ENCODE measurements at regions not wholly inside any gene's neighbourhood (a gene's known extent, or its start where the extent isn't known, plus 50 kb on each side); places are given as distances from the start of the nearest gene placed in this dataset.

- no CpG with 5 or more reads among the region's 11 CpGs for whole genome bisulfite sequencing (ENCODE audit: extremely low coverage, insufficient coverage, insufficient read length)
- no peak overlapping the region for H2AFZ ChIP-seq (ENCODE audit: insufficient read depth, low read length, poor library complexity)
Measured at GRCh38 chr4:1537410-1538095, 131.3 kb upstream of the NKX1-1 start.

GRCh38 chr4:1536579-1537409, 130.6 kb upstream of the NKX1-1 start:
- Histone ChIP-seq H3K18ac (ENCODE audit: low read length) (no peak overlapping the region), H3K14ac (ENCODE audit: low read length) (no peak overlapping the region), H4K12ac (ENCODE audit: low read depth, low read length) (no peak overlapping the region), H3K79me1 (ENCODE audit: low read length) (no peaks in the 10 kb centered on the region), H3K27ac (ENCODE audit: low read depth, low read length) (no peak overlapping the region), H2BK5ac (ENCODE audit: low read depth, low read length, poor library complexity) (no peak overlapping the region), H3K23ac (ENCODE audit: low read length) (no peak overlapping the region), H3K4ac (ENCODE audit: low read depth, low read length) (no peak overlapping the region), H4K8ac (ENCODE audit: low read depth, low read length) (no peak overlapping the region), H3K9ac (ENCODE audit: low read length) (no peak overlapping the region), H2AFZ (ENCODE audit: insufficient read depth, low read length, poor library complexity) (no peak overlapping the region), H3K4me1 (ENCODE audit: control insufficient read depth in 1 of 2, insufficient read depth in 2 of 2, low read length in 2 of 2) (no peaks in the 10 kb centered on the region), H3K36me3 (ENCODE audit: control insufficient read depth in 1 of 2, insufficient read depth in 2 of 2, low read length in 2 of 2) (no peaks in the 10 kb centered on the region), H3K4me2 (ENCODE audit: low read length) (no peak overlapping the region), H3K27me3 (ENCODE audit: insufficient read depth, low read length) (no peaks in the 10 kb centered on the region), H3K79me2 (ENCODE audit: control insufficient read depth, insufficient read depth, low read length, poor library complexity) (no peaks in the 10 kb centered on the region), H3K4me3 (ENCODE audit: low read depth, low read length) (no peak overlapping the region), H4K91ac (ENCODE audit: low read depth, low read length) (no peak overlapping the region), H2BK12ac (ENCODE audit: low read length) (no peak overlapping the region), H2BK120ac (ENCODE audit: insufficient read depth, low read length, poor library complexity) (no peak overlapping the region), H2AK5ac (ENCODE audit: low read length) (no peak overlapping the region), H3K9me3 (ENCODE audit: insufficient read depth, low read depth, low read length) (peaks cover 4% of the 10 kb centered on the region)
- WGBS (ENCODE audit: extremely low coverage, insufficient coverage, insufficient read length), result no CpG with 5 or more reads among the region's 42 CpGs
- no peak for DNase-seq

More at GRCh38 chr4:1537410-1538095, 131.3 kb upstream of the NKX1-1 start:
- DNase-seq, result no peak
- Histone ChIP-seq H3K27me3 (ENCODE audit: insufficient read depth, low read length) (no peaks in the 10 kb centered on the region), H3K36me3 (ENCODE audit: control insufficient read depth in 1 of 2, insufficient read depth in 2 of 2, low read length in 2 of 2) (no peaks in the 10 kb centered on the region), H3K4me2 (ENCODE audit: low read length) (no peak overlapping the region), H3K79me1 (ENCODE audit: low read length) (no peaks in the 10 kb centered on the region), H3K4ac (ENCODE audit: low read depth, low read length) (no peak overlapping the region), H3K4me1 (ENCODE audit: control insufficient read depth in 1 of 2, insufficient read depth in 2 of 2, low read length in 2 of 2) (no peaks in the 10 kb centered on the region), H4K91ac (ENCODE audit: low read depth, low read length) (no peak overlapping the region), H3K9ac (ENCODE audit: low read length) (no peak overlapping the region), H2BK12ac (ENCODE audit: low read length) (no peak overlapping the region), H2AK5ac (ENCODE audit: low read length) (no peak overlapping the region), H4K8ac (ENCODE audit: low read depth, low read length) (no peak overlapping the region), H2BK5ac (ENCODE audit: low read depth, low read length, poor library complexity) (no peak overlapping the region), H4K12ac (ENCODE audit: low read depth, low read length) (no peak overlapping the region), H3K18ac (ENCODE audit: low read length) (no peak overlapping the region), H2BK120ac (ENCODE audit: insufficient read depth, low read length, poor library complexity) (no peak overlapping the region), H3K27ac (ENCODE audit: low read depth, low read length) (no peak overlapping the region), H3K79me2 (ENCODE audit: control insufficient read depth, insufficient read depth, low read length, poor library complexity) (no peaks in the 10 kb centered on the region), H3K9me3 (ENCODE audit: insufficient read depth, low read depth, low read length) (peaks cover 4% of the 10 kb centered on the region), H3K23ac (ENCODE audit: low read length) (no peak overlapping the region), H3K14ac (ENCODE audit: low read length) (no peak overlapping the region), H3K4me3 (ENCODE audit: low read depth, low read length) (no peak overlapping the region)

- Histone ChIP-seq H3K4me1 (ENCODE audit: control insufficient read depth in 1 of 2, insufficient read depth in 2 of 2, low read length in 2 of 2) (no peaks in the 10 kb centered on the region), H2AK5ac (ENCODE audit: low read length) (no peak overlapping the region), H2BK120ac (ENCODE audit: insufficient read depth, low read length, poor library complexity) (no peak overlapping the region), H3K79me1 (ENCODE audit: low read length) (no peaks in the 10 kb centered on the region), H3K4me2 (ENCODE audit: low read length) (no peak overlapping the region), H4K91ac (ENCODE audit: low read depth, low read length) (no peak overlapping the region), H3K18ac (ENCODE audit: low read length) (no peak overlapping the region), H3K79me2 (ENCODE audit: control insufficient read depth, insufficient read depth, low read length, poor library complexity) (no peaks in the 10 kb centered on the region), H2BK5ac (ENCODE audit: low read depth, low read length, poor library complexity) (no peak overlapping the region), H4K12ac (ENCODE audit: low read depth, low read length) (no peak overlapping the region), H3K36me3 (ENCODE audit: control insufficient read depth in 1 of 2, insufficient read depth in 2 of 2, low read length in 2 of 2) (no peaks in the 10 kb centered on the region), H3K14ac (ENCODE audit: low read length) (no peak overlapping the region), H3K27me3 (ENCODE audit: insufficient read depth, low read length) (no peaks in the 10 kb centered on the region), H3K9ac (ENCODE audit: low read length) (no peak overlapping the region), H3K23ac (ENCODE audit: low read length) (no peak overlapping the region), H2AFZ (ENCODE audit: insufficient read depth, low read length, poor library complexity) (no peak overlapping the region), H3K4me3 (ENCODE audit: low read depth, low read length) (no peak overlapping the region), H2BK12ac (ENCODE audit: low read length) (no peak overlapping the region), H3K9me3 (ENCODE audit: insufficient read depth, low read depth, low read length) (peaks cover 4% of the 10 kb centered on the region), H3K4ac (ENCODE audit: low read depth, low read length) (no peak overlapping the region), H4K8ac (ENCODE audit: low read depth, low read length) (no peak overlapping the region), H3K27ac (ENCODE audit: low read depth, low read length) (no peak overlapping the region)
- no peak for DNase-seq
- no CpG with 5 or more reads among the region's 31 CpGs for WGBS (ENCODE audit: extremely low coverage, insufficient coverage, insufficient read length)
Measured at GRCh38 chr4:1535926-1536578, 129.8 kb upstream of the NKX1-1 start.

DNA sequence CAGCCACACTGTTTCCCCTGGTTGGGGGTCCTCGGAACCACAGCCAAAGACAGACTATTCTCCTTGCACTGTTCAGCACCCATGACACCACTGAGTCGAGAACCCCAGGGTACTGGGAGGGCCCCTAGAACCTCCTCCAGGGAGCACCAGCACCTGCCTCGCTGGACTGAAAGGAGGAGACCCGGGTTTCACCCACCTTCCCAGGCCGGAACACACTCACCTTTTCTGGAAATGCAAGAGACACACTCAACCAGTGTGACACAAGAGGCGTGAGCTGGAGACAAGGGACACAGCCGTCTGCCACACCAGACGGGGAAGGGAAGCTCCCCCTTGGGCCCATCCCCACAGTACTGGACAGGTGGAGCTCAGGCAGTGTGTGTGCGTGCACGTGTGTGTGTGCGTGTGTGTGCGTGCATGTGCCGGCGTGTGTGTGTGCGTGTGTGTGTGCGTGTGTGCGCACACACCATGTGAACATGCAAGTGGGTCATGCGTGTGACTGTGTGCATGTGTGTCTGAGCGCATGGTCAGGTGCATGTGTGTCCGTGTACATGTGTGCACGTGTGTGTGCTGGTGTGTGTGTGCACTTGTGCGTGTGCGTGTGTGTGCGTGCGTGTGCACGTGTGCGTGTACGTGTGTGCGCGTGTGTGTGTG, 128.8 kb upstream of the NKX1-1 start:
- H3K36me3 ChIP-seq (ENCODE audit: control insufficient read depth in 1 of 2, insufficient read depth in 2 of 2, low read length in 2 of 2), result no peaks in the 10 kb centered on the region
- H3K18ac ChIP-seq (ENCODE audit: low read length), result no peak overlapping the region
- no peak overlapping the region for H4K8ac ChIP-seq (ENCODE audit: low read depth, low read length)
- no peak overlapping the region for H2AK5ac ChIP-seq (ENCODE audit: low read length)
- peaks cover 4% of the 10 kb centered on the region for H3K9me3 ChIP-seq (ENCODE audit: insufficient read depth, low read depth, low read length)
- H3K4me2 ChIP-seq (ENCODE audit: low read length), result no peak overlapping the region
- no CpG with 5 or more reads among the region's 30 CpGs for WGBS (ENCODE audit: extremely low coverage, insufficient coverage, insufficient read length)
- no peaks in the 10 kb centered on the region for H3K27me3 ChIP-seq (ENCODE audit: insufficient read depth, low read length)
- H3K23ac ChIP-seq (ENCODE audit: low read length), result no peak overlapping the region
- H2AFZ ChIP-seq (ENCODE audit: insufficient read depth, low read length, poor library complexity), result no peak overlapping the region
- no peak overlapping the region for H2BK12ac ChIP-seq (ENCODE audit: low read length)
- H3K79me2 ChIP-seq (ENCODE audit: control insufficient read depth, insufficient read depth, low read length, poor library complexity), result no peaks in the 10 kb centered on the region
- no peak for DNase-seq
- H3K14ac ChIP-seq (ENCODE audit: low read length), result no peak overlapping the region
- no peak overlapping the region for H4K12ac ChIP-seq (ENCODE audit: low read depth, low read length)
- peak overlapping the region; percentile 29 for H3K4me3 ChIP-seq (ENCODE audit: low read depth, low read length)
- no peak overlapping the region for H3K27ac ChIP-seq (ENCODE audit: low read depth, low read length)
- no peaks in the 10 kb centered on the region for H3K79me1 ChIP-seq (ENCODE audit: low read length)
- H2BK120ac ChIP-seq (ENCODE audit: insufficient read depth, low read length, poor library complexity), result no peak overlapping the region
- no peak overlapping the region for H2BK5ac ChIP-seq (ENCODE audit: low read depth, low read length, poor library complexity)
- H3K4me1 ChIP-seq (ENCODE audit: control insufficient read depth in 1 of 2, insufficient read depth in 2 of 2, low read length in 2 of 2), result no peaks in the 10 kb centered on the region
- H4K91ac ChIP-seq (ENCODE audit: low read depth, low read length), result no peak overlapping the region
- H3K9ac ChIP-seq (ENCODE audit: low read length), result no peak overlapping the region
- no peak overlapping the region for H3K4ac ChIP-seq (ENCODE audit: low read depth, low read length)
